Glutamatergic neuron (in vitro differentiated cells): ENCODE measurements at regions not wholly inside any gene's neighbourhood (a gene's known extent, or its start where the extent isn't known, plus 50 kb on each side); places are given as distances from the start of the nearest gene placed in this dataset.

Experiments used
- DNase-seq: peaks from one replicate; pipeline ENCODE4 v3.0.0; 2022
- H3K27ac Mint-ChIP-seq: one replicate; pipeline ENCODE4 v1.8.0; 2020; ENCODE audit warnings: mild to moderate bottlenecking, mixed read lengths, inconsistent platforms; ENCODE audit not compliant: unreplicated experiment
- H3K27me3 Mint-ChIP-seq: one replicate; pipeline ENCODE4 v1.8.0; 2020; ENCODE audit warnings: mild to moderate bottlenecking, moderate library complexity, mixed read lengths, inconsistent platforms; ENCODE audit not compliant: unreplicated experiment
- H3K36me3 Mint-ChIP-seq: one replicate; pipeline ENCODE4 v1.8.0; 2020; ENCODE audit warnings: mild to moderate bottlenecking, mixed read lengths, inconsistent platforms; ENCODE audit not compliant: unreplicated experiment
- H3K4me1 Mint-ChIP-seq: one replicate; pipeline ENCODE4 v1.8.0; 2020; ENCODE audit warnings: mild to moderate bottlenecking, low read depth, mixed read lengths, inconsistent platforms; ENCODE audit not compliant: unreplicated experiment
- H3K4me3 Mint-ChIP-seq: one replicate; pipeline ENCODE4 v1.8.0; 2020; ENCODE audit warnings: mild to moderate bottlenecking, mixed read lengths, inconsistent platforms; ENCODE audit not compliant: unreplicated experiment
- H3K9me3 Mint-ChIP-seq: one replicate; pipeline ENCODE4 v1.8.0; 2020; ENCODE audit warnings: mild to moderate bottlenecking, moderate library complexity, mixed read lengths, inconsistent platforms; ENCODE audit not compliant: unreplicated experiment
- CTCF ChIP-seq: fragments of 200-600 bp; sonication (generic); IDR thresholded peaks from one replicate; pipeline ENCODE4 v1.5.0; 2021; ENCODE audit not compliant: partially characterized antibody, unreplicated experiment

- Mint-ChIP-seq H3K4me3 (no peak overlapping the region), H3K9me3 (peaks cover 2% of the 10 kb centered on the region), H3K36me3 (peaks cover 4% of the 10 kb centered on the region), H3K27ac (no peak overlapping the region), H3K4me1 (no peaks in the 10 kb centered on the region), H3K27me3 (no peaks in the 10 kb centered on the region)
- DNase-seq = no peak
- no peak for TF ChIP-seq CTCF
Measured at GRCh38 chr1:50343323-50343722, 79.9 kb downstream of the DMRTA2 start.

GRCh38 chr1:50342525-50342924 lies 80.7 kb downstream of the DMRTA2 start:
- no peaks in the 10 kb centered on the region for H3K4me1 Mint-ChIP-seq
- TF ChIP-seq CTCF = no peak
- H3K9me3 Mint-ChIP-seq = peaks cover 2% of the 10 kb centered on the region
- no peak overlapping the region for H3K27ac Mint-ChIP-seq
- H3K27me3 Mint-ChIP-seq = no peaks in the 10 kb centered on the region
- no peak overlapping the region for H3K4me3 Mint-ChIP-seq
- peaks cover 4% of the 10 kb centered on the region for H3K36me3 Mint-ChIP-seq
- DNase-seq = no peak

- peaks cover 6% of the 10 kb centered on the region for H3K27me3 Mint-ChIP-seq
- no peak for TF ChIP-seq CTCF
Measured at GRCh38 chr1:50335036-50335435, 88.2 kb downstream of the DMRTA2 start.

DNA sequence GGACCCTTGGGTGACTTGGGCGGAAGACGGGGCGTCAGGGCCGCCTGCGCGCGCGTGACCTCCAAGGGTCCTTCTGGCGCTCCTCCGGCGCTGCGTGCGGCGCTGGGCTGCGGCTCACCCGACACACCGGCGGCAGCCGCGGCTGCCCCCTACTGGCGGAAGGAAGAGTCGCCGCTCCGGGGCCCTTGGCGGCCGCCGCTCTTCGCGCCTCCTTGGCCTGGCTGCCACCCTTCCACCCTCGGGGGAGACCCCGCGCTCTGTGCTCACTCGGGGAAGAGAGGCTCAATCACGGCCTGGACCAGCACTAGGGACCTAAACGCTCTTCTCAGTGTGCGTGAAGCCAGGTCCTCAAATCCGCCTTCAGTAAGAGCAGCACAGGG lies 89.7 kb downstream of the DMRTA2 start:
- H3K27me3 Mint-ChIP-seq = peaks cover 6% of the 10 kb centered on the region
- no peak overlapping the region for H3K27ac Mint-ChIP-seq
- peak overlapping the region; percentile 65 for H3K4me3 Mint-ChIP-seq
- TF ChIP-seq CTCF = peak; percentile 87
- peaks cover 6% of the 10 kb centered on the region for H3K9me3 Mint-ChIP-seq
- H3K4me1 Mint-ChIP-seq = peaks cover 15% of the 10 kb centered on the region
- peaks cover under 1% of the 10 kb centered on the region for H3K36me3 Mint-ChIP-seq
- DNase-seq = peak; percentile 82

More at GRCh38 chr1:50335036-50335435, 88.2 kb downstream of the DMRTA2 start:
- no peak for DNase-seq
- Mint-ChIP-seq H3K4me3 (no peak overlapping the region), H3K4me1 (peaks cover 15% of the 10 kb centered on the region), H3K27ac (no peak overlapping the region), H3K9me3 (peaks cover 8% of the 10 kb centered on the region), H3K36me3 (peaks cover 4% of the 10 kb centered on the region)

DNA sequence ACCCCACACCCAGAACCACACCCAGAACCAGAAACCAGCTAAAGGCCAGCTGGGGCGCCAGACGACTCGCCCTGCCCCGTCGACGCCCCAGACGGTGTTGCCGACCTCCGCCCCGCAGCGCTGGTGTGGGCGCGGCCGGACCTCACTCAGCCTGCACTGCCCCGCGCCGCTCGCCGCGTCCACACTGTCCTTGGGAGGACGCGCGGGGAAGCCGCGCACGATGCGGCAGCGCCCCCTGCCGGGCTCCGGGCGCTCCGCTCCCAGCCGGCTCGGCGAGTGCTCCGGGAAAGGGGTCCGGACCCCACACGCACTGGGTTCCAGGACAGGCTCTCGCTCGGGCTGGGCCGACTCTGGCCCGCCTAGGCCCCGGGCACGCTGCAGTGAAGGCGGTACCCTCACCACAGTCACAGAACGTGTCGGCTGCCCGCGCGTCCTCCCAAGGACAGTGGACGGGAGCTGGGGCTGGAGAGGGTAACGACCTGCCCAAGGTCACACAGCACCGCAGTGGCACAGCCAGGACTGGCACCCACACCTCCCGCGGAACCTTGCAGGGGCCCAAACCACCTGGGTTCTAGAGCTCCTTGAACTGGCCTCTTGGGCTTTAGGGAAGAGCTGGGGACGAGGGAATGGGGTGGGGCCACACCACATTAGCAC lies 90.2 kb downstream of the DMRTA2 start:
- H3K4me1 Mint-ChIP-seq = peaks cover 15% of the 10 kb centered on the region
- peak; percentile 91 for DNase-seq
- peak overlapping the region; percentile 16 for H3K27ac Mint-ChIP-seq
- H3K36me3 Mint-ChIP-seq = no peaks in the 10 kb centered on the region
- H3K4me3 Mint-ChIP-seq = peak overlapping the region; percentile 59
- peak; percentile 89 for TF ChIP-seq CTCF
- peaks cover 6% of the 10 kb centered on the region for H3K27me3 Mint-ChIP-seq
- peaks cover 6% of the 10 kb centered on the region for H3K9me3 Mint-ChIP-seq
